Heart right ventricle (tissue), 16 donors: ENCODE measurements at regions not wholly inside any gene's neighbourhood (a gene's known extent, or its start where the extent isn't known, plus 50 kb on each side); places are given as distances from the start of the nearest gene placed in this dataset.

Experiments used
- ATAC-seq, 8 donors: fragments of 200-7000 bp; cut with Tn5 transposase; one replicate each; pipeline ENCODE4 v1.9.1; 2020; ENCODE audit warnings: mild to moderate bottlenecking in 8 of 8, moderate library complexity in 8 of 8, moderate number of reproducible peaks in 1 of 8
- DNase-seq, 2 donors: peaks; one replicate each; pipeline ENCODE4 v3.0.0-alpha.2; 2020
- H3K27ac ChIP-seq, 10 donors: fragments of 200-600 bp; sonication (generic) in 2 of 10; one replicate each; pipeline versions ENCODE4 v1.5.0 to v1.8.0; 2020 to 2022; ENCODE audit warnings: mild to moderate bottlenecking in 3 of 10
- H3K27me3 ChIP-seq, 7 donors: fragments of 200-600 bp; one replicate each; pipeline ENCODE4 v1.8.0; 2021 to 2022; ENCODE audit warnings: mild to moderate bottlenecking in 2 of 7
- H3K36me3 ChIP-seq, 9 donors: fragments of 200-600 bp; sonication (generic) in 1 of 9; one replicate each; pipeline versions ENCODE4 v1.5.0 to v1.8.0; 2020 to 2022; ENCODE audit warnings: mild to moderate bottlenecking in 2 of 9
- H3K4me1 ChIP-seq, 9 donors: fragments of 200-600 bp; sonication (generic) in 1 of 9; one replicate each; pipeline versions ENCODE4 v1.5.0 to v1.8.0; 2020 to 2022; ENCODE audit warnings: mild to moderate bottlenecking in 4 of 9
- H3K4me3 ChIP-seq, 10 donors: fragments of 200-600 bp; sonication (generic) in 2 of 10; one replicate each; pipeline versions ENCODE4 v1.5.0 to v1.8.0; 2020 to 2022; ENCODE audit warnings: mild to moderate bottlenecking in 7 of 10, moderate library complexity in 2 of 10
- H3K9me3 ChIP-seq, 11 donors: fragments of 200-600 bp in 10 of 11; sonication (generic) in 2 of 11; one replicate each; pipeline versions ENCODE4 v1.5.0 to v1.8.0; 2013 to 2022; ENCODE audit warnings: mild to moderate bottlenecking in 2 of 11, control low read depth in 1 of 11, moderate library complexity in 1 of 11
- WGBS, 2 donors: extraction: QIAGEN DNeasy Blood & Tissue Kit; methylation state at CpG; one replicate each; pipeline ENCODE4 v1.1.7; 2013; ENCODE audit warnings: inconsistent platforms in 1 of 2; 5-methylcytosine and 5-hydroxymethylcytosine counted together
- intact Hi-C, 10 donors: fragments of 100-400 bp; cut with DNase I; formaldehyde crosslinking; loops; one replicate each; pipeline versions ENCODE4 v1.11.1 to v1.14.2; 2022
- microRNA-seq, 2 donors: library from miRNA; unstranded; fragments of <30 nt; microRNA quantifications; one replicate each; pipeline ENCODE4 v1.2.0, GENCODE V29; 2021
- TF ChIP-seq, protein P1 (sequence below), 9 donors: fragments of 200-600 bp; sonication (generic) in 2 of 9; IDR thresholded peaks; one replicate each; pipeline versions ENCODE4 v1.5.0 to v1.8.0; 2021 to 2022; ENCODE audit warnings: antibody characterized with exemption in 9 of 9, mild to moderate bottlenecking in 5 of 9, moderate library complexity in 1 of 9
- donor health status: Arrhythmogenic right ventricular cardiomyopathy.
- donor health status: ischemic (EF 13 %, LVEDD 7.1; RV severe dilation, severe dysfunction).
- donor health status: healthy with polysubstance abuse.
- donor health status: DM: no; HTN: yes; CAD: no.
- donor health status: DM: no; HTN: no; CAD: no.
- donor health status: ischemic (EF 25% LVEDD 6.9; RV normal size, moderate dysfunction).
- donor health status: ischemic (EF 25% LVEDD 5.7; RV mildly dilated, moderate dysfunction).
- donor health status: healthy.
- donor health status: DM: yes; HTN: yes; CAD: no.
- donor health status: Ischemic cardiomyopathy.
- donor health status: ischemic (EF 35%, LVEDD 5.7; RV mildly dilated, moderate dysfunction).
- donor health status: nonischemic (EF 11% LVEDD 7.7; RV severe dilation, severe dysfunction).
- donor health status: DM: yes; HTN: yes; CAD: no.
- donor health status: PGD.
- donor health status: ischemic (EF 29% LVEDD 5.4; RV normal size, mild dysfunction).
- donor health status: nonischemic (EF 23%, LVEDD 6.1; RV moderate dilation, normal function).

DNA sequence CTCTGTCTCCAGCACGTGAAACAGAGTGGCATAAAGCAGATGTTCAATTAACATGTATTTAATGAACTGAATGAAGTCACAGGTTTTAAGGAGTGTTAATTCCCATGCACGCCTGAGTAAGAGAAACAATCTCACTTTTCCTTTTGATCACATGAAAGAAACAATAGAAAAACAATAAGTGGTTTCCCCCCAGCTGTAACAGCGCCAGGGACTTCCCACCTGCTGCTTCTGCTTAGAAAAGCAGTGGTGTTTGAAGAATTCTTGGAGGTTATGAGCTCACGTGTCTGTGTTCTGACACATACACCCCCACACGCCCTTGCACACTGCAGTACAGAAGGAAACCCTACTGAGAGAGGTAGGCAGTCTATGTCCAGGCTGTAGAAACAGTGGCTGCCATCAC, 51.3 kb upstream of the FRMD4A start:
- H3K9me3 ChIP-seq, result no peaks in the 10 kb centered on the region
- TF ChIP-seq, protein P1, sequence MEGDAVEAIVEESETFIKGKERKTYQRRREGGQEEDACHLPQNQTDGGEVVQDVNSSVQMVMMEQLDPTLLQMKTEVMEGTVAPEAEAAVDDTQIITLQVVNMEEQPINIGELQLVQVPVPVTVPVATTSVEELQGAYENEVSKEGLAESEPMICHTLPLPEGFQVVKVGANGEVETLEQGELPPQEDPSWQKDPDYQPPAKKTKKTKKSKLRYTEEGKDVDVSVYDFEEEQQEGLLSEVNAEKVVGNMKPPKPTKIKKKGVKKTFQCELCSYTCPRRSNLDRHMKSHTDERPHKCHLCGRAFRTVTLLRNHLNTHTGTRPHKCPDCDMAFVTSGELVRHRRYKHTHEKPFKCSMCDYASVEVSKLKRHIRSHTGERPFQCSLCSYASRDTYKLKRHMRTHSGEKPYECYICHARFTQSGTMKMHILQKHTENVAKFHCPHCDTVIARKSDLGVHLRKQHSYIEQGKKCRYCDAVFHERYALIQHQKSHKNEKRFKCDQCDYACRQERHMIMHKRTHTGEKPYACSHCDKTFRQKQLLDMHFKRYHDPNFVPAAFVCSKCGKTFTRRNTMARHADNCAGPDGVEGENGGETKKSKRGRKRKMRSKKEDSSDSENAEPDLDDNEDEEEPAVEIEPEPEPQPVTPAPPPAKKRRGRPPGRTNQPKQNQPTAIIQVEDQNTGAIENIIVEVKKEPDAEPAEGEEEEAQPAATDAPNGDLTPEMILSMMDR (IDR thresholded peaks at IDR 0.05), result no peak
- 52 to 70% methylated on average over 5 of the region's 5 CpGs for WGBS, 2 donors
- DNase-seq, result no peak
- no peak overlapping the region for H3K27ac ChIP-seq
- no peaks in the 10 kb centered on the region for H3K4me1 ChIP-seq
- no peak overlapping the region for H3K4me3 ChIP-seq
- no peak for ATAC-seq
- intact Hi-C loops, result no loop called here
- peaks cover 0 to 17% (median 0%) of the 10 kb centered on the region in 7 donors for H3K27me3 ChIP-seq
- H3K36me3 ChIP-seq, result no peaks in the 10 kb centered on the region

DNA sequence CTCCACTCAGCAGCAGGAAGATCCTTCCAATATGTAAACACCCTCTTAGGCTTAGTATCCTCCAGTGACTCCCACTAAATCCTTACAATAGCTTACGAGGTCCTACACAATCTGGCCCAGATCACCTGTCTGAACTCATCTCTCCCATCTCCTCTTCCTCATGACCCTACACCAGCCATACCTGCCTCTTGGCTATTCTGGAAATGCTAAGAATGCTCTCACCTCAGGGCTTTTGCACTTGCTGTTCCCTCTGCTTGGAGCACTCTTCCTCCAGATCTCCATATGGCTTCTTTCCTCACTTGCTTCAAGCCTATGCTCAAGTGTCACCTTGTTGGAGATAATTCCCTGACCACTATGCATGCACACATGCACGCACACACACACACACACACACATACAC, 50.8 kb upstream of the FRMD4A start:
- no peak for DNase-seq
- Histone ChIP-seq H3K27me3 (peaks cover 0 to 17% (median 0%) of the 10 kb centered on the region in 7 donors), H3K4me1 (no peaks in the 10 kb centered on the region), H3K4me3 (no peak overlapping the region), H3K9me3 (no peaks in the 10 kb centered on the region), H3K27ac (no peak overlapping the region), H3K36me3 (no peaks in the 10 kb centered on the region)
- no peak for ATAC-seq
- intact Hi-C loops, result no loop called here
- WGBS, 2 donors, result 83 to 84% methylated on average over 2 of the region's 2 CpGs
- TF ChIP-seq, protein P1 (IDR thresholded peaks at IDR 0.05), result no peak

DNA sequence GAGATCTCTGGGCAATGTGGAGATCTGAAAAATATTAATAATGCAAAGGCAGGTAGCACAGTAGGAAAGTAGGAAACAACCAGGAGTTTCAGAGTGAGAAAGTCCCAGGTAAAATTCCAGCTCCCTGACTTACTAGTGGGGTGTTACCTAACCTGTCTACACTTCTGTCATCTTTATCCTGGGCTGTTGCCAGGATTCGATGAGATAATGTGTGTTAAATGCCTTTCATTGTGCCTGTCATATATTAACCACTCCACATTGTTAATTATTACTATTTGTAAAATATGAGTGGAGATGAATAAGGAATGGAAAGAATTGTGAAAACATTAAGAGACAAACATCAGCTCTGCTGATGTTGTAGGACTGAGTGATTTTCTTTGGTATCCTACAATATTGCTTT, 50.0 kb upstream of the FRMD4A start:
- Histone ChIP-seq H3K4me1 (no peaks in the 10 kb centered on the region), H3K27ac (no peak overlapping the region), H3K9me3 (no peaks in the 10 kb centered on the region), H3K27me3 (peaks cover 0 to 17% (median 0%) of the 10 kb centered on the region in 7 donors), H3K4me3 (no peak overlapping the region), H3K36me3 (no peaks in the 10 kb centered on the region)
- DNase-seq, result no peak
- no peak for ATAC-seq
- TF ChIP-seq, protein P1 (IDR thresholded peaks at IDR 0.05), result no peak
- intact Hi-C loops, result no loop called here
- 26 to 47% methylated on average over 1 of the region's 1 CpG for WGBS, 2 donors

Small RNAs in the stretch of these regions (microRNA-seq; reads per million reads assigned to microRNA genes)
- gene MIR1265, result 0 reads per million in 2 donors
- gene MIR4293, result 0 reads per million in 2 donors
